HG02588 (cell line): ENCODE measurements at regions not wholly inside any gene's neighbourhood (a gene's known extent, or its start where the extent isn't known, plus 50 kb on each side); places are given as distances from the start of the nearest gene placed in this dataset.
"Not testable (repeated sequence)": the region's sequence is repeated elsewhere in the genome, so short reads cannot be mapped to it uniquely, and the experiment has no call there.

Experiments
- ATAC-seq: cut with Tn5 transposase; IDR thresholded peaks from one replicate; pipeline ENCODE4 v1.9.1; 2021; ENCODE audit warnings: mild to moderate bottlenecking, moderate library complexity; ENCODE audit not compliant: unreplicated experiment

GRCh38 chrX:13387666-13388494 is 68.0 kb upstream of the ATXN3L start:
- ATAC-seq, result no peak

- no peak for ATAC-seq
Observed at GRCh38 chrX:13386636-13387035, 66.8 kb upstream of the ATXN3L start.

- ATAC-seq, result no peak
Observed at GRCh38 chrX:13386092-13386491, 66.2 kb upstream of the ATXN3L start.

- ATAC-seq, result no peak
Observed at GRCh38 chrX:13383907-13384306, 64.1 kb upstream of the ATXN3L start.

GRCh38 chrX:13381514-13381913 is 61.7 kb upstream of the ATXN3L start:
- ATAC-seq, result no peak

- ATAC-seq, result no peak
Observed at GRCh38 chrX:13380211-13380610, 60.4 kb upstream of the ATXN3L start.

GRCh38 chrX:13378562-13379518 is 59.0 kb upstream of the ATXN3L start:
- not testable (repeated sequence) for ATAC-seq

GRCh38 chrX:13377550-13377934 is 57.7 kb upstream of the ATXN3L start:
- no peak for ATAC-seq

- no peak for ATAC-seq
Observed at GRCh38 chrX:13376857-13377549, 57.1 kb upstream of the ATXN3L start.

- ATAC-seq, result not testable (repeated sequence)
Observed at GRCh38 chrX:13375596-13375995, 55.7 kb upstream of the ATXN3L start.

- no peak for ATAC-seq
Observed at GRCh38 chrX:13374364-13374763, 54.5 kb upstream of the ATXN3L start.

- no peak for ATAC-seq
Observed at GRCh38 chrX:13373431-13374187, 53.8 kb upstream of the ATXN3L start.

GRCh38 chrX:13373027-13373426 is 53.2 kb upstream of the ATXN3L start:
- ATAC-seq, result no peak

- no peak for ATAC-seq
Observed at GRCh38 chrX:13372203-13372980, 52.5 kb upstream of the ATXN3L start.

- no peak for ATAC-seq
Observed at GRCh38 chrX:13371186-13371585, 51.3 kb upstream of the ATXN3L start.

GRCh38 chrX:13370713-13371112 is 50.9 kb upstream of the ATXN3L start:
- no peak for ATAC-seq
